ENCODE measurements at regions not wholly inside any gene's neighbourhood (a gene's known extent, or its start where the extent isn't known, plus 50 kb on each side); places are given as distances from the start of the nearest gene placed in this dataset.
"Not testable (repeated sequence)": the region's sequence is repeated elsewhere in the genome, so short reads cannot be mapped to it uniquely, and the experiment has no call there.

DNA sequence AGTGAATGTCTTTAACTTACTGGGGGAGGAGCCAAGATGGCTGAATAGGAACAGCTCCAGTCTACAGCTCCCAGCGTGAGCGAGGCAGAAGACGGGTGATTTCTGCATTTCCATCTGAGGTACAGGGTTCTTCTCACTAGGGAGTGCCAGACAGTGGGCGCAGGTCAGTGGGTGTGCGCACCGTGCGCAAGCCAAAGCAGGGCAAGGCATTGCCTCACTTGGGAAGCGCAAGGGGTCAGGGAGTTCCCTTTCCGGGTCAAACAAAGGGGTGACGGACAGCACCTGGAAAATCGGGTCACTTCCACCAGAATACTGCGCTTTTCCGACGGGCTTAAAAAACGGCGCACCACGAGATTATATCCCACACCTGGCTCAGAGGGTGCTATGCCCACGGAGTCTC is 187.3 kb downstream of the CHIC2 start:
- not testable (repeated sequence) for DNase-seq (ENCODE audit: low read depth in 2 of 2, low spot score in 1 of 2)

DNA sequence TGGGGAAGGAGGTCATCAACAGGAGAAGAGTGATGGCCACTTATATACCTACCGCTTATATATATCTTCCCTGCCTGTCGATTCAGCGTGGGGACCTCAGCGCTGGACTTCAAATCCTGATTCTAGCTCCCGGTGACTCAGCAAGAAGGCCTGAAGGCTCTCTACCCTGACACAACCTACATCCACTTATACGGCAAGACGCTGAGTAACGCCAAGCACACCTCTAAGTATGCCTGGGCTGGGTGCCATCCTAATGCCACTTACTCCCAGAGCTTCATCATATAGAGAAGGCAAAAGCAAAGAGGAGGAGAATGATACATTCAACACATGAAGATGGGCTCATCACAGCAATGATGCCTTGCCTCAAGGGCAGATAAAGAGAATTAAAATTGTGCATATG is 198.3 kb downstream of the CHIC2 start:
- no peak for DNase-seq (ENCODE audit: low read depth in 2 of 2, low spot score in 1 of 2)

DNA sequence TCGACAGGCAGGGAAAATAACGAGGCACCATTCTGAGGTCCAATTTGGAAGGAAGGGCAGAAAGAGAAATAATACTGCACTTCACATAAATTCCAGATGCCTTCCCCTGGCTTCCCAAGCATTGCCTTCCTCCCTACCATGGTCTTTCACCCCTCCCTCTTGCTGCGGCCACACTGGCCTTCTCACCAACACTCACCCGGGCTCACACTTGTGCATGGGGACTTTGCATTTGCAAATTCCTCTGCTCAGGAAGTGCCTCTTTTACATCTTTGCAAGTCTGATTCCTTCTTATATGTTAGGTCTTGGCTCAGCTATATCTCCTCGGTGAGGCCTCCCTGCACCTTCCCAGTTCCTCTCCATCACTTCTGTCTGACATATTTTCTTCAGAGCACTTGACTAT is 199.4 kb downstream of the CHIC2 start:
- no peak for DNase-seq (ENCODE audit: low read depth in 2 of 2, low spot score in 1 of 2)

DNA sequence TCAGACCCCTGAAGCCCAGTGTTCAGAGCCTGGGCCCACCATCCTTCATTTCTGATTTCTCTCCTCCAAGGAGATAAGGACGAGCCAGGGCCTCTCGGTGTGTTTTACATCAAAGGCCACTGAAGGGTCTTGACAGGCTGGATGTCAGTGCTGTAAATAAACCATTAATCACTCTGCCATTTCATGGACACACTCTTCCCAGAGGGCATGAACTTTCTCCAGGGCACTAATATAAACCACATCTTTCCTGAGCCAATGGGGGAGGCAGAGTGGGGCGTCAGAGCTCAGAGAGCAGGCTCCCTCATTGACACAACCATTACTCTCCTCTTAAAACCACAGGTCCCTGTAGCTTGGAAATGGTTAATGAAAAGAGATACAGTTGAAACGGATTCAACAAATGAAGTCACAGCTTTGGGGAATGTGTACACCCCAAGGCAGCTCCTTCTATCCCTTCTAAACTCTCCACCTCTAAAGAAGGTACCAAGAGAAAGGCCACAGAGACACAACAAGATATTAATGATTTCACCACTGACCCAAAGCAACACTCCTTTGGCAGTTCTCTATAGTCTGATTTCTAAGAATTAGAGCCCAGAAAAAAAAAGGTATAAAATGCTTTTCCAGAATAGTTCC is 200.6 kb downstream of the CHIC2 start:
- no peak for DNase-seq (ENCODE audit: low read depth in 2 of 2, low spot score in 1 of 2)

DNA sequence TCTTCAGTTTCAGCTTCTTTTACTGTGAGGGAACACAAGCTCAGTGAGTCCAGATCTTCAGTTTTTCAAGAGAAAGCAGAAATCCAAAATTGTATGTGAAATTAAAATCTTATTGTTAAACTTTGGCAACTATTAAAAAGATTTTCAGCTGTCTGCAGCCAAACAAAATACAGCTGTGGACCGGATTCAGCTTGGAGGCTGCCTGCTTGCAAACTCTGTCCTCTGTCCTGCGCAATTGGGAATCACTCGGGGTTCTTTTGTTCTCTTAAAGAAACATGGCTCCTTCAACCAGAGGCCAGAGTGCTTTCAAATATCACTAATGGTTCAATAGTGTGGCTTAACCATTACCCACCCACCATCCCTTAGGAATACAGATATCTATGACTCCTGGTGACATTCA is 201.2 kb downstream of the CHIC2 start:
- no peak for DNase-seq (ENCODE audit: low read depth in 2 of 2, low spot score in 1 of 2)

DNA sequence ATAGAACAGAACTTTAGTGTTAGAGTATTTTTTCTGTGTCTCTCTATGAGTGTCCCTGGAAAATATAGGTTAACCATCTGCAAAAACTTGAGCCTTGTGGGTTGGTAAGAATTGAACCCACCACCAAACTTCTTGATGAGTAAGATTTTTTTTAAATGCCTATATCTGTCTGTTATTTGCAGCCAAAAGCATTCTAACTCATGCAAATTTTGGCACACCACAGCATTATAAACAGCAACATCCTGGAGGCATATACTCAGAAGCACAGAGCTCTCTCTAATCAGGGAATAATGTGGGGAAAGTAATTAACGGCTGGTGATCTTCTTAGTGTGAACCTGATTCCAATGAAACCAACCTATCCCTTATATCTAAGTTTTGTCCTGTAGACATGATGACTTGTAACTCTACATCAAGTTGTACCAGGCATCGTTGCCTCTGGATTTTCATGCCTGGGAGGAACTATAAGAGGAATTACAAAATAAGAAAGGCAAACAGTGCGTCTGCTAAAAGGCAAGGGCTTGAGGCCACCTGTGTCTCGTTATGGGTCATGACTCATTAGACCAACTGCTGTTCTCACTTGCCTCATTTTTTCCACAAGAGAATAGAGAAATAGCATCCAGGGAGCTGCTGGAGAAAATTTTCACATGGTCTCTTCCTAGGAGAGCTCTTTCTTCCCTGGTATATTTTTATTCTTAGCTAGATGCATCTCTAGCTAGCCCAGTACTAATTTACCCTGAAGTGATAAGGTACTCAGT is 202.4 kb downstream of the CHIC2 start:
- no peak for DNase-seq (ENCODE audit: low read depth in 2 of 2, low spot score in 1 of 2)

DNA sequence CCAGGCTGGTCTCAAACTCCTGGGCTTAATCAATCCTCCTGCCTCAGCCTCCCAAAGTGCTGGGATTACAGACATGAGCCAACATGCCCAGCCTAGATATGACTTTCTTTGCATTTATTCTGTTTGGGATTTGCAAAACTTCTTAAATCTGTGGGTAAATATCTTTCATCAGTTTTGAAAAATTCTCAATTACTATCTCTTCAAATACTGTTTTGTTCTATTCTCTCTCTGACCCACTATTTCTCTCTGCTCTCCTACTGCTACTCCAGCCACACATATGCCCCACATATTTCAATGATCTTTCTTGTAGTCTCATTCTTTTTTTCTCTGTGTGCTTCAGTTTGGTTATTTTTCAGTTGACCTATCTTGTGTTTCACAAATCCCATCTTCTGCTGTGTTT is 205.1 kb downstream of the CHIC2 start:
- no peak for DNase-seq (ENCODE audit: low read depth in 2 of 2, low spot score in 1 of 2)

DNA sequence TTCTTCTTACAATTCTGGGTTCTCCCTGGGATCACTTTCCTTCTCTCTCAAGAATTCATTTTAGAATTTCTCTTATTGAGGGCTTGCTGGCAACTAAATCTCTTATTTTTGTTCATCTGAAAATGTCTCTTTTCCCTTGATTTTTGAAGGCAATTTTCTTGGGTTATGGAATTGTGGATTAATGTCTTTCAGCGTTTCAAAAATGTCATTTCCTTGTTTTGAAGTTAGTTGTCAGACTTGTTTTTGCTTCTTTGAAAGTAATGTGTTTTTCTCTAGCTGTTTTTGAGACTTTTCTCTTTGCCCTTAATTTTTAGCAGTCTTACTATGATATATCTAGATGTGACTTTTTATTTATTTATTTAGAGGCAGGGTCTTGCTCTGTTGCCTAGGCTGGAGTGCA is 205.7 kb downstream of the CHIC2 start:
- DNase-seq (ENCODE audit: low read depth in 2 of 2, low spot score in 1 of 2): no peak

DNA sequence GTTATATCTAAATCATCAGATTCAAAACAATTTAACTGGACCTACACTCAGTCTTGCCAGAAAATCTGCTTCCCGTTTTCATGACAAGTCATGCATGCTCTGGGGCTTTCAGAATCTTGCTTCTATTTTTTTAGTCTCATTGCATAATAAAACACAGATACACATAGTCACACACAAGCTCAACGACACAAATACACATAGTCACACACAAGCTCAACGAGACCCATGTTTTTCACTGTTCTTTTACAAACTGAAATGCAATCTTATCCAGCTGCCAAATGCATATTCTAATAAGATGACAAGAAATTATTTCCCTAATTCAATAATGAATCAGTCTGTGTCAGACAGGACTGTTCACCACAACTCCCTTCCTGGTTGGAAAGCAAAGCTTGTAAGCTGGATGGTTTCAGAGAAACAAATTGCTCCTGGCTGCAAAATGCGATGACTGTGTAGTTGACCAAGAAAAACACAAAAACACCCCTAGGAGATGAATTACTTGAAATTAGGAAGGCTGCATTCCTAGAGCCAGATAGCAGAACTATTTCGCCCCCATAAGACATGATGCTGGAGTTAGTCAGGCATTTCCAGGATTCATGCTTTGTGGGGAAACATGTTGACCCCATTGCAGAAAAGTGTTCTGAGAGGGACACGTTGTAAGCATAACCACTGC is 208.7 kb downstream of the CHIC2 start:
- no peak for DNase-seq (ENCODE audit: low read depth in 2 of 2, low spot score in 1 of 2)

DNA sequence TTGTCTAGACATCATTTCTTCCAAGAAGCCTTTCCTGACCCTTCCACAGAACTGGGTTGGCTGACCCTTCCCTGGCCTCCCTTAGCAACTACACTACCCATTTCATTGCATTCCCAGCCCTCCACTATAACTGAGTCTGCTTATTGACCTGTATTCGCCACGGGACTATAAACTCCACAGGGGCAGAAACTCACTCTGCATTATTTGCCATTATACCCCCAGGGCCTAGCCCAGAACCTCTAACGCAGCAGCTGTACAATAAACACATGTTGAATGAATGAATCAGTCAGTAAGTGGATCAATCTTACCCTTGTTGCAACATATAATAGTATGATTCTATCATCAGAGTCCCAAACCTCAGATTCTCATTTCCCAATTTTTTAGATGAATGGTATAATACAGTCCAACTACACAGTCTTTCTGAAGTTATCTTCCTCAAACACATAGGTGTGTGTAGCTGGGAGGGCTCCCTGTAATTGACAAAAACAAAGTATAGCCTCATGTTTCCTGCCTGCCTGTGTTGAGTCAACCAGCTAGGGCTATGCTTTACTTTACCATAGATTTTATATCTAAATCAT is 209.3 kb downstream of the CHIC2 start:
- DNase-seq (ENCODE audit: low read depth in 2 of 2, low spot score in 1 of 2): no peak

DNA sequence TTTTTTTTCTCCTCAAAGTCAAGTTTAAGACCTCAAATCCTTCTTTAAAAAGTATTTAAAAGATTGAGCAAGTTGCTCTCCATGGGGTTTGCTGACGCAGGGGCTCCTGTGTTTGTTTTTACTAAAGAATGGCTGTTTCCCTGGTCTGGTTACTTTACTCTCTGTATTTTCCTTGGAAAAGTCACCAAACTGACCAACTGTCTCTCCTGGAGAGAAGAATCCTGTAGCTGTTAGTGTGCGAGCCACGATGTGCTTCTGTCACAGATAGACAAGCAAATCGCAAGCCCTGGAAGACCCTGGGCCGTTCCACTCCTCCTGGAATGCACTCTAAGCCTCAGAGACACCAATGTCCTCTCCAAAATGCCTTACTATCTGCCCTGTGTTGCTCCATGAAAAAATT is 212.1 kb downstream of the CHIC2 start:
- no peak for DNase-seq (ENCODE audit: low read depth in 2 of 2, low spot score in 1 of 2)

DNA sequence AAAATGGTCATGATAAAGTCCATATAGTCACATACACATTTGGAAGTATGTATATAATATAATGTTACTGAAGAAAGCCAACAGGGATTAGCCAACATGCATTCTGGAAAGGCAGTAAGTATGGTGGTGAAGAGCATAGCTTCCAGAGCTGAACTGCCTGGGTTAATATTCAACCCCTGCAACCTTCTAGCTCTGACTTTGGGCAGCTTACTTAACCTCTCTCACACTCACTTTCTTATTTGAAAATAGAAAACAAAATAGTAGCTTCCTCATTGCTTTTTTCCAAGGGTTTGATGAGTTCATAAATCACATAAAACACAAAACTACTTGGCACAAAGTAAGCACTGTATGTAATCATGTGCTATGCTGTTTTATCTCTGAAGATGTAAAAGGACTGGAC is 216.4 kb downstream of the CHIC2 start:
- no peak for DNase-seq (ENCODE audit: low read depth in 2 of 2, low spot score in 1 of 2)

DNA sequence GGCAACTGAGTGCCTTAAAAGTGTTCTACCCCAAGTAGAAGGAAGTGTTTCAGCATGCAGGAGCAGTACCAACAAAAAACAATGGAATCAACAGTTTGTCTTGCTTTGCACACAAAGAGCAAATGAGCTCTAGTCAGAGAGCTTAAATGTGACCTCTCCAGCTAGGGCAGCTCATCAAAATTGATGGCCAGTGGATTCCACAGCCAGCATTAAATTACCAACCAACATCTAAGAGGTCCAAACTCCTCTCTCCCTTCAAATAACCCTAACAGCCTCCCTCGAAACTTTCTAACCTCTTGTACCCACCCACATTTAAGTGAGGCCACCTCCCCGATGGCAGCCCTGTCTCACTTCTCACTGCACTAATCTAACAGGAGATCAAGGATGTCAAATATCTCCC is 219.9 kb downstream of the CHIC2 start:
- DNase-seq (ENCODE audit: low read depth in 2 of 2, low spot score in 1 of 2): no peak

DNA sequence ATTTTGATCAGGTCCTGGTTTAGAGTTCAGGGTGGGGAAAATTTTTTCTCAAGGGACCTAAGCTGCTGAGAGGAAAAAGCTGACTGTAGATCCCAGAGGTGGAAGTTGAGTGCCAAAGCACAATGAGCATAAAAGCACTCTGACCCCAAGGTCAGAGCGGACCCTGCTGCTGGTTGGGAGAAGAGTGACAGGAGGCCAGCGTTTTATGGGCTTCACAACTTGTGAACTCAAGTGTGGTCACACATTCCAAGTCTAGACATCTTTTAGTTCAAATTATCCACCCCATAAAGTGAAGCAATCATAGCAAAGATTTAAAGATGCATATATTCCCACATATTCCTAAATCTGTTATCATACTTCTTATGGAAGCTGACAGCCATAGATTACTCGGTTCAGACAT is 220.3 kb downstream of the CHIC2 start:
- DNase-seq (ENCODE audit: low read depth in 2 of 2, low spot score in 1 of 2): no peak

DNA sequence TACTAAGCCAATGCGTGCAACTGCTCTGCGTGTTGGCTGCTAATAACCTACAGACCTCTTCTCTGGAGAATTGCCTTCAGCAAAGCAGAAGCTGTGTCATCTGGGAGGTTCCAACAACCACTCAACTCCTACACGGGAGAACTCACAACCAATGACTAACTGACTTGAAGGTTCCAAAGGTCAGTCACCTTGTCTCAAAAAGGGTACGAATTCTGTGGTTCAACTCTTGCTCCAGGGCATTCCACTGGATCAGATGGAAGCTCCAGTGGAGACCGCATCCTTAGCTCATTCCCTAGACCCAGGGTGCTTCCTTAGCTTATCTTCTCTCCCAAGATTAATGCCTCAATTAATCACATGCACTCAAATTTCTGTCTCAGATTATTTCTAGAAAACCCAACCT is 222.7 kb downstream of the CHIC2 start:
- DNase-seq (ENCODE audit: low read depth in 2 of 2, low spot score in 1 of 2): no peak

DNA sequence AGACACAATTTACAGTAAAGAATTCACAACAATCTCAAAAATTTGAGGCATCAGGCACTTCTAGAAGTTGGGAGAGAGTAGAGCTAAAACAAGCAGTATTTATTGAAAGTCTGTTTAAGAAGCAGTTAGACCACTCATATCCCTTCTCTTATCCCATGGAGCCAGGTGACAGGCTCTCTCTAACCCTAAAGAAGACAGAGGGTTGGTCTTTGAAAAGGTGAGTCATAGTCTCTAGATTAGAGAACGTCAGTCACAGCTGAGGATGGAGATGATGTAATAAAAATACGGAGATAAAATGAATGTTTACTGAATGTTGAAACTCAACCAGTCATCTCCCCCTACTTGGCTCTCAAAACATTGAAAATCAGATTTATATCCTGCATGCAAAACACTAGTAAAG is 223.8 kb downstream of the CHIC2 start:
- no peak for DNase-seq (ENCODE audit: low read depth in 2 of 2, low spot score in 1 of 2)

DNA sequence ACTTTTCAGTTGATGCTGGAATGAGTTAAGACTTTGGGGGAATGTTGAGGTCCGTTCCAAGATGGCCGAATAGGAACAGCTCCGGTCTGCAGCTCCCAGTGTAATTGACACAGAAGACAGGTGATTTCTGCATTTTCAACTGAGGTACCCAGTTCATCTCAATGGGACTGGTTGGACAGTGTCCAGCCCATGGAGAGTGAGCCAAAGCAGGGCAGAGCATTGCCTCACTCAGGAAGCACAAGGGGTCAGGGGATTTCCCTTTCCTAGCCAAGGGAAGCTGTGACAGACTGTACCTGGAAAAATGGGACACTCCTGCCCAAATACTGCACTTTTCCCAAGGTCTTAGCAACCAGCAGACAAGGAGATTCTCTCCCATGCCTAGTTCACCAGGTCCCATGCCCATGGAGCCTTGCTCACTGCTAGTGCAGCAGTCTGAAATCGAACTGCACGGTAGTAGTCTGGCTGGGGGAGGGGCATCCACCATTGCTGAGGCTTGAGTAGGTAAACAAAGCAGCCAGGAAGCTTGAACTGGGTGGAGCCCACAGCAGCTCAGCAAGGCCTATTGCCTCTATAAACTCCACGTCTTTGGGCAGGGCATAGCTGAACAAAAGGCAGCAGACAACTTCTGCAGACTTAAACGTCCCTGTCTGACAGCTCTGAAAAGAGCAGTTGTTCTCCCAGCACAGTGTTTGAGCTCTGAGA is 231.0 kb downstream of the CHIC2 start:
- not testable (repeated sequence) for DNase-seq (ENCODE audit: low read depth in 2 of 2, low spot score in 1 of 2)

DNA sequence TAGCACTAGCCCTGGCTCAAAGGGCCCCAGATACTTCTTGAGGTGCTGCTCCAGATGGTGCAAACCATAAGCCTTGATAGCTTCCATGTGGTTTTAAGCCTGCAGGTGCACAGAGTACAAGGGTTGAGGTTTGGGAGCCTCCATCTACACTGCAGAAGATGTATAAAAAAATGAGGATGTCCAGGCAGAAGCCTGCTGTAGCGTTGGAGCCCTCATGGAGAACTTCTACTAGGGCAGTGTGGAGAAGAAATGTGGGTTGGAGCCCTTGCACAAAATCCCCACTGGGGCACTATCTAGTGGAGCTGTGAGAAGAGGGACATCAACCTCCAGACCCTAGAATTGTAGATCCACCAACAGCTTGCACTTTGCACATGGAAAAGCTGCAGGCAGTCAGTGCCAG is 231.9 kb downstream of the CHIC2 start:
- DNase-seq (ENCODE audit: low read depth in 2 of 2, low spot score in 1 of 2): no peak

DNA sequence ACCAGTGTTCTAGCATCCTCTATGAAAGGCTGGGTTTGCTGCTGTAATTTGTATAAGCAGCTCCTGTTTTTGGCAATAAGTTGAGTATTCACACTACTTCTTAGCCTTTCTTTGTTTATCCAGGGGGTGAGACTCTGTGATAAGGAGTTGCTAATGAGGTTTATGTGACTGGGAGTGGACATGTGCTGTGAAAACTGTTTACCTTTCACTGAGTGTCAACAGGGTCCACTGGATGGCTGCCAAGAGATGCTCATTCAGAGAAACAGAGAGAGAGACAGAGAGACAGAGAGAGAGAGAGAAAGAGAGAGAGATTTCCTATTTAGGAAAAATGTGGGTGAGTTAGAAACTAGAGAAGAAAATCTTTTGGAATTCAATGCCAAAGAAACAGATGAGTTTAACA is 233.9 kb downstream of the CHIC2 start:
- no peak for DNase-seq (ENCODE audit: low read depth in 2 of 2, low spot score in 1 of 2)

DNA sequence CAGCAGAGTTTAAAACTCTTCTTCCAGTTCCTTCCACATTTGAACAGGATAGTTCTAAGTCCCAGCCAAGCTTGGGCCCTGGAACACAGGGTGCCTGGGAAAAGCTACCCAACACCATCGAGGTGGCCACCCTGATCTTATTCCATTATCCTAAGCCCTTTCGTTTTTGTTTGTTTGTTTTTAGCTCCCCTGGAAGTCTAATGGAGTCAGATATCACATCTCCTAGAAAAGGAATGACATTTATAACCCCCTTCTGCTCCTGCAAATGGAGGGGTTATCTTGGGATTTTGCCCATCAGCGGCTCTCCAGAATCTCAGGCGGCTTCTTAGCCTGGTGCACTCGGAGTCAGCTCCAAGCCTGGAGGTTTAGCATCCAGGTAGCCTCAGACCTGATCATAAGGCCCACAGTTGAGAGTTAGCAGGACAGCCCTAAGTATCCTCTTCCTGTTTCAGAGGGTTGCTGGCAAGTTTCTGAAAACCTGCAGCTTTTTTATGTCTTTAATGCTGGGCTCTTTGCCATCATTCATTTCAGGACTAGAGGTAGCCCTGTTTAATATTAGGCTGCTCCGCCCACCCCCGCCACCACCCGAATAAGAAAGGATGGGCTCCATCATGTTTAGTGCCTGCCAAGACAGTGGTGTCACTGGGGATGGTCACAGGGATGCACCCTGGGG is 230.0 kb upstream of the LNX1 start:
- no peak for DNase-seq (ENCODE audit: low read depth in 2 of 2, low spot score in 1 of 2)

DNA sequence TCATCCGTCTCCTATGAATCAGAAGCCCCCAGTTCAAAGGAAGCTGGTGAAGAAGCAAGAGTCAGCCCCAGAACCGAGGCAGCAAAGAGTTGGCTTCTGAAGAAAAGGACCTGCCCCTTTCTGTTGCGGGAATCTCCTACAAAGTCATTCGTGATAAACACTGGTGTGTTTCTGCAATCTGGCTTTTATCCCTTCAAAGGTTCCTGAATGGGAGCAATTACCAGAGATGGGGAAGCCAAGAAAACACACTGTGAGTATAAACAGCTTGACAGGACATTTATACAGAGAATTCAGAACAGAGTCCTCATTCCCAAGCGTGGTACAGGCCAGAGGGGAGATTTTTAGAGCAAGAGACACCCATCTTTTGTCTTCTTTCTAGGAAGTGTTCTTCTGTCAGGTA is 226.8 kb upstream of the LNX1 start:
- DNase-seq (ENCODE audit: low read depth in 2 of 2, low spot score in 1 of 2): no peak
